ENCODE measurements at regions not wholly inside any gene's neighbourhood (a gene's known extent, or its start where the extent isn't known, plus 50 kb on each side); places are given as distances from the start of the nearest gene placed in this dataset.

DNA sequence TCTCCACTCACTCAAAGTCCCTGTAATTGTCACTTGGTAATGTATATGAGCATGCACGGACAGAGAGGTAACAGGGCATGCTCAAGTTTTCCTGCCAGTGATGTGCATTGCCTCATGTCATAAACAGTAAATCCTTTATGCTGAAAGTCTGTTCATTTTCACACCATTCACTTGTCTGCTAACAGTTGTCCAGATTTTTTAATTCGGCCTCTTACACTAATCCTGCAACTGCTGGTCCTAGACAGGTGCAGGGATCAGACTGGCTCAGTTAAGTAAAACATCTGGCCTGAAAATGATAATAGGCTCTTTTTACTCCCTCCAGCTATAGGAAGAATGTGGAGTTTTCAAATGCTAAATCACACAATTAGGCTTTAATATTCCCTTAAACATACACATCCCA lies 185.4 kb upstream of the VGLL2 start:
- no peak for ATAC-seq
- 0% methylated on average over 2 of the region's 2 CpGs for WGBS (ENCODE audit: insufficient coverage, low coverage, missing lambda C conversion rate)
- BruUV-seq (replicated peaks): no TSS peak
- in situ Hi-C loops (cut with MboI) (no loop called here), intact Hi-C loops (cut with micrococcal nuclease) (no loop called here)
- H3K4me1 ChIP-seq (replicated peaks in 1 of 2; ENCODE audit: control insufficient read depth in 2 of 2, insufficient read depth in 2 of 2, low read length in 2 of 2): no peaks in the 10 kb centered on the region
- no peak overlapping the region for H3K4me3 ChIP-seq
- H3K36me3 ChIP-seq (ENCODE audit: control insufficient read depth, insufficient read depth, low read length): no peaks in the 10 kb centered on the region
- no peaks in the 10 kb centered on the region for H3K9me1 ChIP-seq (ENCODE audit: control insufficient read depth, insufficient read depth, low read length)
- ChIA-PET CTCF (ENCODE audit: low intra/inter-chr PET ratio) (no interaction called here), POLR2A (no interaction called here)
- H3K9me3 ChIP-seq (replicated peaks; ENCODE audit: control insufficient read depth, insufficient read depth, low read depth, low read length): no peaks in the 10 kb centered on the region; the same call in 1 of the 2 replicates
- DNase-seq (ENCODE audit: extremely low read depth in 1 of 4, low spot score in 3 of 4): no peak
- H3K79me2 ChIP-seq (ENCODE audit: control insufficient read depth, insufficient read depth, low read length): no peaks in the 10 kb centered on the region
- no peak overlapping the region for H3K27ac ChIP-seq (ENCODE audit: extremely low read depth, low read depth, low read length)
- TF ChIP-seq TEAD2 (tag; IDR thresholded peaks at IDR 0.05): no peak
- TF ChIP-seq, protein P1, sequence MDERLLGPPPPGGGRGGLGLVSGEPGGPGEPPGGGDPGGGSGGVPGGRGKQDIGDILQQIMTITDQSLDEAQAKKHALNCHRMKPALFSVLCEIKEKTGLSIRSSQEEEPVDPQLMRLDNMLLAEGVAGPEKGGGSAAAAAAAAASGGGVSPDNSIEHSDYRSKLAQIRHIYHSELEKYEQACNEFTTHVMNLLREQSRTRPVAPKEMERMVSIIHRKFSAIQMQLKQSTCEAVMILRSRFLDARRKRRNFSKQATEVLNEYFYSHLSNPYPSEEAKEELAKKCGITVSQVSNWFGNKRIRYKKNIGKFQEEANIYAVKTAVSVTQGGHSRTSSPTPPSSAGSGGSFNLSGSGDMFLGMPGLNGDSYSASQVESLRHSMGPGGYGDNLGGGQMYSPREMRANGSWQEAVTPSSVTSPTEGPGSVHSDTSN (CRISPR knock-in tag; IDR thresholded peaks at IDR 0.05; ENCODE audit: low read depth): no peak
- TF ChIP-seq, protein P1 (tag; conservative IDR thresholded peaks at IDR 0.05; ENCODE audit: low read depth): no peak
- no peak for TF ChIP-seq ZNF551 (CRISPR knock-in tag; IDR thresholded peaks at IDR 0.05)
- TF ChIP-seq, protein P2, sequence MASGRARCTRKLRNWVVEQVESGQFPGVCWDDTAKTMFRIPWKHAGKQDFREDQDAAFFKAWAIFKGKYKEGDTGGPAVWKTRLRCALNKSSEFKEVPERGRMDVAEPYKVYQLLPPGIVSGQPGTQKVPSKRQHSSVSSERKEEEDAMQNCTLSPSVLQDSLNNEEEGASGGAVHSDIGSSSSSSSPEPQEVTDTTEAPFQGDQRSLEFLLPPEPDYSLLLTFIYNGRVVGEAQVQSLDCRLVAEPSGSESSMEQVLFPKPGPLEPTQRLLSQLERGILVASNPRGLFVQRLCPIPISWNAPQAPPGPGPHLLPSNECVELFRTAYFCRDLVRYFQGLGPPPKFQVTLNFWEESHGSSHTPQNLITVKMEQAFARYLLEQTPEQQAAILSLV (tag; IDR thresholded peaks at IDR 0.05): no peak
- no peak for TF ChIP-seq SP2 (IDR thresholded peaks at IDR 0.05; ENCODE audit: extremely low read depth, low read depth, low read length, poor library complexity, severe bottlenecking)
- TF ChIP-seq ZNF583 (CRISPR knock-in tag; IDR thresholded peaks at IDR 0.05): no peak
- TF ChIP-seq ZNF57 (CRISPR knock-in tag; IDR thresholded peaks at IDR 0.05): no peak
- no peak for TF ChIP-seq LEF1 (IDR thresholded peaks at IDR 0.05)
- no peak for TF ChIP-seq RBM17 (IDR thresholded peaks at IDR 0.05; ENCODE audit: borderline replicate concordance, low read depth, low read length)
- no peaks in the 10 kb centered on the region for H3K27me3 ChIP-seq (ENCODE audit: control insufficient read depth in 2 of 2, insufficient read depth in 2 of 2, low read length in 2 of 2)
- H3K4me2 ChIP-seq (ENCODE audit: insufficient read depth, low read length): no peak overlapping the region
- FAIRE-seq: no peak
- no peak overlapping the region for H2AFZ ChIP-seq (ENCODE audit: low read depth, low read length)
- H4K20me1 ChIP-seq (replicated peaks; ENCODE audit: control insufficient read depth, insufficient read depth, low read length): no peaks in the 10 kb centered on the region
- H3K9ac ChIP-seq (ENCODE audit: insufficient read depth in 1 of 2, low read depth in 2 of 2, low read length in 2 of 2): no peak overlapping the region
